ENCODE measurements at regions not wholly inside any gene's neighbourhood (a gene's known extent, or its start where the extent isn't known, plus 50 kb on each side); places are given as distances from the start of the nearest gene placed in this dataset.
"Not testable (repeated sequence)": the region's sequence is repeated elsewhere in the genome, so short reads cannot be mapped to it uniquely, and the experiment has no call there.

DNA sequence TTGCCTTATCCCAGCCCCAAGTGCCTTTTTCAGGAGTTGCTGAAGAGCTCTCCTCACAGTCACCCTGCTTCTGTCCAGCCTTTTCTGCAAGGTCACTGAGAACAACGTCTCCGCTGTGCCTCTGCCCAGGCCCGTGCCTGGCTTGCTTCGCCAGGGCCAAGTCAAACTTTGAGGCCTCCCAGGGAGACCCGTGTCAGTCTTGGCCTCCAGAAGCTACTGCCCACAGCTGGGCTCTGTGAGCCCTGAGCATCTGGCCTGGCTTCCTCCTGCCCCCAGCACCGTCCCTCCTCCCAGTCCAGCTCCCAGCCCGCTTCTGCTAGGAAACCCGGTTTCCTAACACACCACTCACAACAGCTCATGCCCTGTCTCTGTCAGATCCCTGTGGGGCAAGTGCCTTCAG is 165.9 kb downstream of the TEX29 start:
- peaks cover 2% of the 10 kb centered on the region for H3K27me3 Mint-ChIP-seq

DNA sequence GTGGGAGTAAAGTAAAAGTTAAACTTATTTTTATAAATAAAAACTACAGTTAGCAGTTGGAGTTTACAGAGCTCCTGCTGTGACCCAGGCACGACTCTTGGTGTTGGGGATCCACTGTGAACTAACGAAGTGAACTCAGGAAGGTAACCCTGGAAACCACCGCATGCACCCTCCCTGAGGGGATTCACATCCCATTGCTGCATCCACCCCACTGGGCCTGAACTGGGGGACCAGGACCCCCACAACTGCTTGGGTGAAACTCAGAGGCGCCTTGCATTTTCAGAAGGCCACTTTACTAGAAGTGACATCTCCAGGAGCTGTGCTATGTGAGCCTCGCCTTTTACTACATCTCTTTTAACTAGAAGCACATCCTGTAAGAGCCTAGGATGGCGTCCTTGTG is 166.4 kb downstream of the TEX29 start:
- peaks cover 2% of the 10 kb centered on the region for H3K27me3 Mint-ChIP-seq
- H3K36me3 Mint-ChIP-seq, result no peaks in the 10 kb centered on the region
- H3K4me3 Mint-ChIP-seq, result no peak overlapping the region
- H3K4me1 Mint-ChIP-seq (ENCODE audit: low read depth), result no peaks in the 10 kb centered on the region
- peaks cover 5% of the 10 kb centered on the region for H3K9me3 Mint-ChIP-seq (ENCODE audit: low read depth)
- no peak overlapping the region for H3K27ac Mint-ChIP-seq

More for the DNA sequence above, 165.9 kb downstream of the TEX29 start:
- Mint-ChIP-seq H3K36me3 (no peaks in the 10 kb centered on the region), H3K4me3 (no peak overlapping the region), H3K9me3 (ENCODE audit: low read depth) (peaks cover 5% of the 10 kb centered on the region), H3K27ac (no peak overlapping the region), H3K4me1 (ENCODE audit: low read depth) (no peaks in the 10 kb centered on the region)

DNA sequence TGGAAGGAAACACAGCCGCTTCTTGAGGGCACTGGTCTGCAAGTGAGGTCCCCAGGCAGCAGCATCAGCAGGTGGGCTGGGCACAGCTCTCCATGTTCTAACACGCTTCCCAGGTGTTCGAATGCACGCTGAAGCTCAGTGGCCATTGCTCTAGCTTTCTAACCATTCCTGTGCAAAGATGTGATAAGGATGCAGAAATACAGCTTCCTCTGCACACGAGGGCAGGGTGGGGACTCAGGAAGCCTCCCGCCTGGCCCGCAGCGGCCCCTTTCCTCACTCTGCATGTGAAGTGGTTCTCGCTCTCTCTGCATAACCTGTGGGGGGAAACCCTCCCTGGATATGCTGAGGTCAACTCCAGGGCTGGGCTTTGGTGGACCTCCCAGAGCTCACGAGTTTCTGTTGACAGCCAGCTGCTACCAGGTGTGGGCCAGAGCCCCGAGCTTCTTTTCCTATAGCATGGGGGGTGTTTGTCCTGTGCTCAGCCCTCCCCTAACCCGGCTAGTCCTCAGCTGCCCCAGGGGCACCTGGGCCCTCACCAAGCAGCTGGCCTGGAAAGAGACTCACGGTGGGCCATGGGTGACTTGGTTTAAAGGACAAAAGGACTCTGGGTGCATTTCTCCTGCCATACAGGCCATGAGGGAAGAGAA is 168.2 kb downstream of the TEX29 start:
- Mint-ChIP-seq H3K4me1 (ENCODE audit: low read depth) (no peaks in the 10 kb centered on the region), H3K4me3 (no peak overlapping the region), H3K36me3 (no peaks in the 10 kb centered on the region), H3K27ac (no peak overlapping the region), H3K9me3 (ENCODE audit: low read depth) (peaks cover 5% of the 10 kb centered on the region), H3K27me3 (peaks cover 2% of the 10 kb centered on the region)

DNA sequence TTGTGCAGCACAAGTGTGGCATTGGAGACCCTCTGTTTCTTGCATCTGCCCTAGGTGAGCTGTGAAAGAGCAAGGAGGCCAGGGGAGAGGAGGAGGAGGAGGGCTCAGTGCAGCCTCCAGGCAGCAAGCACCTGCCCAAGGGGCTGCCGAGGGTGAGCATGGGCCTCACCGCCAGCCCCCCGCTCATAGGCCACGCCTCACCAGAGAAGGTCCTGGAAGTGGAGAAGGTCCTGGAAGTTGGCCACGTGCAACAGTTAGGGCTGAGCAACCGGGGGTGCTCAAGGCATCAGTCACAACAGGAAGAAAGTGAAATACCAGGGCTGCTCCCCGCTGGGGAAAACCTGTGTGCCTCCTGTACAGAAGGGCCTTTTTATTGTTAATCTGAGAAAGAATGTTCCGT is 168.9 kb downstream of the TEX29 start:
- no peaks in the 10 kb centered on the region for H3K4me1 Mint-ChIP-seq (ENCODE audit: low read depth)
- no peaks in the 10 kb centered on the region for H3K36me3 Mint-ChIP-seq
- peaks cover 2% of the 10 kb centered on the region for H3K27me3 Mint-ChIP-seq
- no peak overlapping the region for H3K4me3 Mint-ChIP-seq
- H3K9me3 Mint-ChIP-seq (ENCODE audit: low read depth), result peaks cover 5% of the 10 kb centered on the region
- no peak overlapping the region for H3K27ac Mint-ChIP-seq

DNA sequence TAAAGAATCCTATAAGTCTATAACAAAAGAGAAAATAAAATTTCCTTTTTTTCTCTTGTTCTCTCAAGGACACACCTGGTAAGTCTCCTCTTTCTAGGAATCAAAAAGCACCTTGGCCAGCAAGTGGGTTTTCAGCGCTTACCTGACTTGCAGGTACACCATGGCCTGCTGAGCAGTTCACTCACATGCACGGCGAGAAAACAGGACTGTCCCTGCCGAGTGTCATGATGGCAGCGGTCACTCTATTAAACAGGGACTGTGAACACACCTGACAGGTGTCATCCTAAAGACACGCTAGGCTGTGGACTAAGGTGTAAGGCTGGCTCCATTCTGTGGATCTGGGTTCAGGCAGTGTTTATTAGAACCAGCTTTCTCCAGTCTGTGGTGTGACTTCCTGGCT is 170.2 kb downstream of the TEX29 start:
- H3K36me3 Mint-ChIP-seq, result no peaks in the 10 kb centered on the region
- H3K4me1 Mint-ChIP-seq (ENCODE audit: low read depth), result no peaks in the 10 kb centered on the region
- peaks cover 8% of the 10 kb centered on the region for H3K9me3 Mint-ChIP-seq (ENCODE audit: low read depth)
- no peak overlapping the region for H3K4me3 Mint-ChIP-seq
- H3K27ac Mint-ChIP-seq, result no peak overlapping the region
- H3K27me3 Mint-ChIP-seq, result no peaks in the 10 kb centered on the region

DNA sequence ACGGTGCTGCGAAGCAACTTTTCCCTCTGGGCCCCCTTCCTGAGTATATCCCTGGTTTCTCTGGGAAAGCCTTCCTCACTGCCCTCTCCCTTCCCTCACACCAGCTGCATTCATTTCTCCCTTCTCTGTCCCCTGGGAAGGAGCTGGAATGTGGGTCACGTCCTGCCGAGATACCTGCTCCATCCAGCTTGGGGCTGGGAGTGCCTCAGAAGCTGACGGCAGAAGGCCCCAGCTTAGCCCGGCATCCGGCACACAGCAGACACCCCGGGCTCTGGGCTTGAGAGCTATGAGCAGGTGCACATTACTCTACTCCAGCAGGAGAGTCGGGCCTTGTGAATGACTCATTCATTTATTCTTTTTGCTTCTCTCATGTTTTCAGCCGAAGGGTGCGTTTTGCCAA is 170.6 kb downstream of the TEX29 start:
- H3K4me3 Mint-ChIP-seq, result no peak overlapping the region
- H3K36me3 Mint-ChIP-seq, result no peaks in the 10 kb centered on the region
- no peaks in the 10 kb centered on the region for H3K4me1 Mint-ChIP-seq (ENCODE audit: low read depth)
- no peak overlapping the region for H3K27ac Mint-ChIP-seq
- H3K9me3 Mint-ChIP-seq (ENCODE audit: low read depth), result peaks cover 10% of the 10 kb centered on the region
- H3K27me3 Mint-ChIP-seq, result no peaks in the 10 kb centered on the region

DNA sequence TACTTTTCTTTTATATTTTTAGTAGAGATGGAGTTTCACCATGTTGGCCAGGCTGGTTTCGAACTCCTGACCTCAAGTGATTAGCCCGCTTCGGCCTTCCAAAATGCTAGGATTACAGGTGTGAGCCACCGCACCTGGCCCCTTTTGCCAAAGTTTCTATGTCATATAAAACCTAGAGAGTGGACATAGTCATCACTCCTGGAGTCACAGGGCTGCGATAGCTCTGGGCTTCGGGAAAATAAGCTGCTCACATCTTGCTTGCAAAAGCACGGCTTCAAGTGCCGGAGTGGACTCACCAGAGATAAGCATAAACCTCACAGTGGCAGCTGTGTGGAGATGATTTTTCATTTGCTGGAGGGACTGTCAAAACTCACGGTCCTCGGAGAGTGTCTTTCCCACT is 171.2 kb downstream of the TEX29 start:
- no peaks in the 10 kb centered on the region for H3K27me3 Mint-ChIP-seq

DNA sequence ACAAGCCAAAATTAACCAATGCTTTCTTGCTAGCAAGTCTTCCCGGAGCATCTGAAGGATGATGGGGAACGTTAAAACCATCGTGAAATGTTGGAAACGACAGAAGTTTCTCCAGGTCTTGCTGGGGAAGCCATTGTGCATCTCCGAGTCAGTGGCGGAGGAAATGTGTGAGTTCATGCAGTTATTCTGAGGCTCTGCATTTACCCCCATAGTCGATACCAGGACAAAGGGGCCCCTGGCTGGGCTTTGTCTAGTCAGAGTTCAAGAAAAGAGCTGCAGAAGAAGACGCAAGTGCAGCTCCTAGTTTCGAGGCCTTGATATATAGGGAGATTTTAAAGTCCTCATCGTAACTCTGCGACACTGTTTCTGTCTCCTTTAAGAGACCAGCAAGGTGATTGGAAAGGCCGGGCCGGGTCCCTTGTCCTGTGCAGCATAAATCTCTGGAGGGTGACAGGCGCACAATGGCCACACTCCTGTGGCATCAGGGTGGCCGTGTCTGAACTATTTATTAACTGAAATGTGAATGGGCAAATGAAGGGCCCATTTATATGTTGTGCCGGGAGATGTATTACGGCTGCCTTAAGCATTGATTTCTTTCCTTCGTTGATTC is 172.0 kb downstream of the TEX29 start:
- no peak overlapping the region for H3K27ac Mint-ChIP-seq
- H3K4me3 Mint-ChIP-seq, result no peak overlapping the region
- no peaks in the 10 kb centered on the region for H3K36me3 Mint-ChIP-seq
- no peaks in the 10 kb centered on the region for H3K27me3 Mint-ChIP-seq
- peaks cover 6% of the 10 kb centered on the region for H3K9me3 Mint-ChIP-seq (ENCODE audit: low read depth)
- no peaks in the 10 kb centered on the region for H3K4me1 Mint-ChIP-seq (ENCODE audit: low read depth)

More for the DNA sequence above, 171.2 kb downstream of the TEX29 start:
- peaks cover 10% of the 10 kb centered on the region for H3K9me3 Mint-ChIP-seq (ENCODE audit: low read depth)
- H3K36me3 Mint-ChIP-seq, result no peaks in the 10 kb centered on the region
- no peaks in the 10 kb centered on the region for H3K4me1 Mint-ChIP-seq (ENCODE audit: low read depth)
- H3K4me3 Mint-ChIP-seq, result no peak overlapping the region
- H3K27ac Mint-ChIP-seq, result no peak overlapping the region

DNA sequence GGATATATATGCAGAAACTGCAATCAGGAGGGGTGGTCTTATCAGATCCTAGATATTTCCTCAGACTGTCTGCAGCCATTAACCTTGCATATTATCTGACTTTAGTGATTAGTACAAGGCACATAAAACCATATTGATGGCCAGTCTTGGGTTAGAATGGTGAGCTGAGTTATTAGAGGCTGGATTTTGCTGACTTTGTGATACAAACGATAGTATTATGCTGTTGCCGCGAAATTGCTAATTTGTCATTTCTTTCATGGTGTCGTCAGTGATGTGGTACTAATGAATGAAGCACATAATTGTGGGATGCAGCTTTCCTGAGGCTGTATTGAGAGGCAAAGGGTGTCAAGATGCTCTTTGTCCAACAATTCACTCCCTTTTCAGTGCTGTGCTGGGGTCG is 172.5 kb downstream of the TEX29 start:
- no peaks in the 10 kb centered on the region for H3K27me3 Mint-ChIP-seq
- H3K9me3 Mint-ChIP-seq (ENCODE audit: low read depth), result peaks cover 5% of the 10 kb centered on the region
- H3K4me1 Mint-ChIP-seq (ENCODE audit: low read depth), result no peaks in the 10 kb centered on the region
- H3K27ac Mint-ChIP-seq, result no peak overlapping the region
- no peak overlapping the region for H3K4me3 Mint-ChIP-seq
- no peaks in the 10 kb centered on the region for H3K36me3 Mint-ChIP-seq

DNA sequence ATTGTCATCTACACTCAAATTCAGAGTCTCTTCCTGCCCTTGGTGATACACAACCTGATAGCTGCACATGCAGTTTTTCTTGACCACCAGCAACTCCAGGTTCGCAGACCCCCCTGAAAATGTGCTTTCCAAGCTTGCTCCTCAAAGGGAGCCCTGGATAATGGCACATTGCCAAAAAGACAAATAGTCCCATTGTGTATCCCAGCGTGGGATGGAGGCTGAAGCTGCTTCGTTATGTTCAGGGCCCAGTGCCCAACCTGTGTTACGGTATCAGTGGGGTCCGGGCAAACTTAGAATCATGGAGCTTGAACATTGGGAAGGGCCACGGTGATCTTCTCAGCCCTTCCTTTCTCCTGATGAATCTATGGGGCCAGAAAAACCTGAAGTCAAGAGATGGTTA is 173.0 kb downstream of the TEX29 start:
- H3K27me3 Mint-ChIP-seq, result no peaks in the 10 kb centered on the region
- no peaks in the 10 kb centered on the region for H3K36me3 Mint-ChIP-seq
- no peak overlapping the region for H3K27ac Mint-ChIP-seq
- H3K9me3 Mint-ChIP-seq (ENCODE audit: low read depth), result peaks cover 5% of the 10 kb centered on the region
- H3K4me1 Mint-ChIP-seq (ENCODE audit: low read depth), result no peaks in the 10 kb centered on the region
- no peak overlapping the region for H3K4me3 Mint-ChIP-seq

DNA sequence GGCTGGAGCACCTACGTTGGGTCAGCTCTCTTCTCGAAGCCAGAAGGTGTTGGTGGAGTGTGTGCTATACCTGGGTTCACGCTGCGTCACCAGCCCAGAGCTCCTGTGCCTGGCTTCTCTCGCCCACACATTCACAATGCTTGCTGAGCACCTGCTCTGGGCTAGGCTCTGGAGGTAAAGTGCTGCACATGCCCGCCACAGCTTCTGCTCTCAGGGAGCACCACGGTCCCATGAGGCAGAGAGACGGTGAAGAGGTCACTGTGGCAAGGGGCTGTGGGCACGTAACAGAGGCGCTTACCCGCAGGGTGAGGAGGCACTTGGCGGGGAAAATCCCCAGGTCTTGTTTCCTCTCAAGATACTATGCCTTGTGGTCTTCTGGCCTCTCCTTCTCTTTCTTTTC is 174.2 kb downstream of the TEX29 start:
- Mint-ChIP-seq H3K27ac (no peak overlapping the region), H3K36me3 (no peaks in the 10 kb centered on the region), H3K27me3 (no peaks in the 10 kb centered on the region), H3K4me3 (no peak overlapping the region), H3K4me1 (ENCODE audit: low read depth) (no peaks in the 10 kb centered on the region), H3K9me3 (ENCODE audit: low read depth) (peaks cover 5% of the 10 kb centered on the region)

DNA sequence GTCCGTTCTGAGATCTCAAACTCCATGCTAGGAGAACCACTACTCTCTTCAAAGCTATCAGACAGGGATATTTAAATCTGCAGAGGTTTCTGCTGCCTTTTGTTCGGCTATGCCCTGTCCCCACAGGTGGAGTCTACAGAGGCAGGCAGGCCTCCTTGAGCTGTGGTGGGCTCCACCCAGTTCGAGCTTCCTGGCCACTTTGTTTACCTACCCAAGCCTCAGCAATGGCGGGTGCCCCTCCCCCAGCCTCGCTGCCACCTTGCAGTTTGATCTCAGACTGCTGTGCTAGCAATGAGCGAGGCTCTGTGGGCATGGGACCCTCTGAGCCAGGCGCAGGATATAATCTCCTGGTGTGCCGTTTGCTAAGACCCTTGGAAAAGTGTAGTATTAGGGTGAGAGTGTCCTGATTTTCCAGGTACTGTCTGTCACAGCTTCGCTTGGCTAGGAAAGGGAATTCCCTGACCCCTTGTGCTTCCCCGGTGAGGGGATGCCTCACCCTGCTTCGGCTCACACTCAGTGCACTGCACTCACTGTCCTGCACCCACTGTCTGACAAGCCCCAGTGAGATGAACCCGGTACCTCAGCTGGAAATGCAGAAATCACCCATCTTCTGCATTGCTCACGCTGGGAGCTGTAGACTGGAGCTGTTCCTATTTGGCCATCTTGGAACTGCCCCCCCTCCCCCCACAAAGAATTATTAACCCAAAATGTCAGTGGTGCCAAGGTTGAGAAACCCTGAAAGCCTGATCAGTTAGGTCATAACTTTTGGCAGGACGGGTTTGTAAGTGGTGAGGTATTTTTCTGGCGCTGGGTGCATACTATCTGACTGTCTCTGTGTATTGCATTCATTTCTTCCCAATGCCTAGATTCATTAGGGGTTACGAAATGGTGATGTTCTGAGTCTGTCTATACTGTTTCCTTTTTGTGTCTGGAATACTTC is 181.4 kb downstream of the TEX29 start:
- not testable (repeated sequence) for H3K9me3 Mint-ChIP-seq (ENCODE audit: low read depth); H3K27me3 Mint-ChIP-seq; H3K4me1 Mint-ChIP-seq (ENCODE audit: low read depth); H3K36me3 Mint-ChIP-seq; H3K27ac Mint-ChIP-seq; H3K4me3 Mint-ChIP-seq

DNA sequence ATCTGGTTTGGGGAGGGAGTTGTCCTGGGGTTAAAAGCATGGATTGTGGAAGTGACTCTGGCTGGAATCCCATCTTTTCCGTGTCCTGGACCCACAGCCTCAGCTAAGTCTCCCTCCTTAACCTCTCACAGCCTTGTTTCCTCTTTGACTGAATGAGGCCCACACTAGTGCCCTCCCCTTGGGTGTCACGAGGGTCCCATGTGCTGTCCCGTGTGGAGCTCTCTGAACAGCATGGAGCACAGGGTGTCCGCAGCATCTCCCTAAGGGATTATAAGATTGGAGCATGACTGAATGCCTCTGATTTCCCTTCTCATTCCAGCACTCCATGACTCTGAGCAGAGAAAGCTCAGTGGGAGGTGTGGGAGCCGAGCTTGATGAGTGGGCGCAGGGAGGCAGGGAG is 182.5 kb downstream of the TEX29 start:
- H3K27ac Mint-ChIP-seq, result no peak overlapping the region
- peaks cover 2% of the 10 kb centered on the region for H3K36me3 Mint-ChIP-seq
- H3K4me3 Mint-ChIP-seq, result no peak overlapping the region
- H3K27me3 Mint-ChIP-seq, result peaks cover 6% of the 10 kb centered on the region
- H3K9me3 Mint-ChIP-seq (ENCODE audit: low read depth), result peaks cover 5% of the 10 kb centered on the region
- peaks cover 5% of the 10 kb centered on the region for H3K4me1 Mint-ChIP-seq (ENCODE audit: low read depth)

DNA sequence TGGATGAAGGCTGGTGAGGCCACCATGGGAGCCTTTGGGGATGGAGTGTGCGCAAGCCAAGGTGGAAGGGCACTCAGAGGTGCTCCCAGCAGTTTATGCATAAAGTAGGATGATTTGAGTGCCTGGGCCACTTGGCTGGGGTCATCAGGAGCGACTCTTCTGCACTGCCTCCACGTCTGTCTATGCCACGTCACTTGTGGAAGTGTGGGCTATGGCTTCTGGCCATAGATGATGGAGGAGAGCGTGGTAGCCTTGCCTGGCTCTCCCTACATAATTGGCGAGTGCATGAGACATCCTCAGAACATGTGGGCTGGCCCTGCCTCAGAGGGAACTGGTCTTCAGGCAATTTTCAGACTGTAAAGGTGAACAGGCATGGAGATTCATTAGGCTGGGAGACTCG is 182.9 kb downstream of the TEX29 start:
- H3K4me3 Mint-ChIP-seq, result no peak overlapping the region
- H3K4me1 Mint-ChIP-seq (ENCODE audit: low read depth), result peaks cover 5% of the 10 kb centered on the region
- H3K36me3 Mint-ChIP-seq, result peaks cover 2% of the 10 kb centered on the region
- no peak overlapping the region for H3K27ac Mint-ChIP-seq
- peaks cover 6% of the 10 kb centered on the region for H3K27me3 Mint-ChIP-seq
- H3K9me3 Mint-ChIP-seq (ENCODE audit: low read depth), result peaks cover 5% of the 10 kb centered on the region

DNA sequence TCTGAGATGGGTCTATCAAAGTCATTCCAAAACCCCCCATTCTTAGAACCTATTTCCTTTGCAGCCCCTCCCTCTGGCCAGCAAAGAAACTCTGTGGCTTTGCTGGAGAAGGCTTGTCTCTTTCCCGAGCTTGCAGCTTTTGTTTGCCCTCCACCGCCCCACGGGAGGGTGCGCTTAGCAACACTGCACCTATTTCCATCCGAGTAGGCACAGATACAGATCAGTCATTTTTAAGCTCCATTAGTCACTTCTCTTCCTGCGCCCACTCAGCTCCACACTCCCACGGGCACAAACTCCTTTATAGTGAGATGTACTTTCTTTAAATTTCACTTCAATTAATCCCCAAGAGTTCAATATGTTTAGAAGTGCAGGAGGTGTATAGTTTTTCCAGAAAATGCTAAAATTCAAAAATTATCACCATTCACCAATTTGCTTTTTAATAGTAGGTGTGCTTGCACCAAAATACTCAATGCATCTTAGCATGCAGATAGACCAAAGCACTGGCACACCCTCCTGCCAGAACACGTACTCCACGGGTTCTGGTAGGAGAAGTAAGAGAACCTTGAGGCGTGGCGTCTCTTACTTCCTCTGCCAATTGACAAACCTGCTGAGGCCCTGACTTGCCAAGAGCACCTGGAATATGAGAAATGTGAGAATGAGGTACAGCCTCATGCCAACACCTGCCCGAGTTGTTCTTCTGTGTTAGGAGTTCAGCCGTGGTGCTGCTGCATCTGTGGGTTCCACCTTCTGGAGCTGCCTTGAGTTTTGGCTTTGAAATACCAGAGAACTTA is 183.7 kb downstream of the TEX29 start:
- Mint-ChIP-seq H3K27me3 (peaks cover 6% of the 10 kb centered on the region), H3K36me3 (peaks cover 2% of the 10 kb centered on the region), H3K4me3 (no peak overlapping the region), H3K4me1 (ENCODE audit: low read depth) (peaks cover 5% of the 10 kb centered on the region), H3K9me3 (ENCODE audit: low read depth) (peaks cover 5% of the 10 kb centered on the region), H3K27ac (no peak overlapping the region)
